ENCODE measurements at regions not wholly inside any gene's neighbourhood (a gene's known extent, or its start where the extent isn't known, plus 50 kb on each side); places are given as distances from the start of the nearest gene placed in this dataset.

DNA sequence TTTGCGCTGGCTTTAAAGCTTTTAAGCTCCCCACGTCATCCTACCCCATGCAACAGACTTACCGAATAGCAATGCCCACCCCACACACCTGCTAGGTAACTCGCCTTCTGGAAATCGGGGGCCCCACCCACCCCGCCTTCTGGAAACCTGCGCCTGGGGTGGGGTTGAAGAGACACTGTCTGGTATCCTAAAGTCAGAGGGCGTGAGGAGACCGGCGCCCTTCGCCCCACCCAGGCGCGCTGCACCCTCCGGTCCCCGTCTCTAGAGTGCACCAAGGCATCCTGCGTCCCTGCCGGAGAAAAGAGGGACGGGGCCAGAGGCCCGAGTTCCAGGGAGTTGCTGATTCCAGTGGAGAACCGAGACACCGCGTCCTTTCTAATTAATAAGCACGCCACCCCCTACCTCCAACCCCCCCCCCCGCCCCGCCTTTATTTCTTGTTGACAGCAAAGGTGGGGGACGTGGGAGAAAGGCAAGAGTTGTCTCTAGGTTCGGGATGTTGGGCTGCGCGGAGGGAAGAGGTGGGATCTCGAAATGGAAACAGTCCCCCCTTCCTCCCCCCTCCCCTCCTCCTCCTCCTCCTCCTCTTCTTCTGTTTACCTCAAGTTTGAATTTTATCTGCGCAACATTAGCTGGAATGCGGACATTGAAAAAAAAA, 220.9 kb upstream of the MKLN1 start:
- Histone ChIP-seq H3K36me3 (ENCODE audit: control insufficient read depth, insufficient read depth, low read length) (no peaks in the 10 kb centered on the region), H3K27me3 (ENCODE audit: control insufficient read depth, insufficient read depth, low read length) (peaks cover 62% of the 10 kb centered on the region), H3K27ac (ENCODE audit: low read length) (peak overlapping the region; percentile 20), H3K4me1 (ENCODE audit: control insufficient read depth, insufficient read depth, low read length) (peaks cover 37% of the 10 kb centered on the region), H3K9me3 (replicated peaks; ENCODE audit: control insufficient read depth, low read depth, low read length) (no peaks in the 10 kb centered on the region), H3K4me3 (ENCODE audit: low read length) (peak overlapping the region; percentile 74)
- DNase-seq: peak; percentile 16
- 0% methylated on average over 14 of the region's 32 CpGs for WGBS (ENCODE audit: insufficient coverage)

DNA sequence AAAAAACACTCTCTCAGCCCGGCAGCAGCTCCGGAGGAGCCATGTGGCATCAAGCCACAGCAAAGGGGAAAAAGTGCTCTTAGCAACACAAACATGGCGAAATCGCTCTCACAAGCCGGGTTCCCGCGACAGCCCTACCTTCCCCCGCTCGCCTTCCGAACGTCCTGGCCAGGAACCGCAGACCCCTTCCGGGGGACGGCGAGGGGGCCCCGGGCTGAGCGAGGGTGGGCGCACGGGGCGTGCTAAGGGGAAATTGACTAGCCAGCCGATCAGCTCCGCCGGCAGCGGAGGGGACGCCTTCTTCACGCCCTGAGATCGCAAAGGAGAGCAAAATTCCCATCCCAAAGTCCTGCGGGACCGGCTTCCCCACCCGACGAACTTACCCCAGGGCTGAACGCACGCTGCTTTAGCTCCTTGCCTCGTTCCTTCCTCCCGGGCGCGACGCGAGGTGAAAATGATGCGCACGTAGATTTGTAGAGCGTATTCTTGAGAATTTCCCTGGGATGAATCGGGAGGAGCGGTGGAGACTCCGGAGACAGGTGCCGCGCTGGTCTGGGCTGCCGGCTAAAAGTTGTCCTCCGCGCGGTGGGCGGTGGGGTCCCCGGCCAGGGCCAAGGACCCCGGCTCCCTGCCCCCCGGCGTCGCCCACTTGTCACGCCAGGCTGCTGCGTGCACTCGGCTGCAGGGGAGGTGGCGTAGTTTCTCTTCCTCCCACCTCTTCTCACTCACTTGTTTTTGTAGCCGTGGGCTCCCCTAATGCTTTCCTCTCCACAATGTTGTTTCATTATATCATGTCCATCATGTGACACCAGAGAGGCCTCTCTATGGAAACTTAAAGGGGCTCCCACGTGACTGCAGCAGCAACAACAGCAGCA, 220.1 kb upstream of the MKLN1 start:
- H3K27ac ChIP-seq (ENCODE audit: low read length): peak overlapping the region; percentile 47
- H3K36me3 ChIP-seq (ENCODE audit: control insufficient read depth, insufficient read depth, low read length): no peaks in the 10 kb centered on the region
- peaks cover 37% of the 10 kb centered on the region for H3K4me1 ChIP-seq (ENCODE audit: control insufficient read depth, insufficient read depth, low read length)
- H3K4me3 ChIP-seq (ENCODE audit: low read length): peak overlapping the region; percentile 74
- peaks cover 65% of the 10 kb centered on the region for H3K27me3 ChIP-seq (ENCODE audit: control insufficient read depth, insufficient read depth, low read length)
- DNase-seq: peak; percentile 84
- under 1% methylated on average over 57 of the region's 63 CpGs for WGBS (ENCODE audit: insufficient coverage)
- no peaks in the 10 kb centered on the region for H3K9me3 ChIP-seq (replicated peaks; ENCODE audit: control insufficient read depth, low read depth, low read length)

DNA sequence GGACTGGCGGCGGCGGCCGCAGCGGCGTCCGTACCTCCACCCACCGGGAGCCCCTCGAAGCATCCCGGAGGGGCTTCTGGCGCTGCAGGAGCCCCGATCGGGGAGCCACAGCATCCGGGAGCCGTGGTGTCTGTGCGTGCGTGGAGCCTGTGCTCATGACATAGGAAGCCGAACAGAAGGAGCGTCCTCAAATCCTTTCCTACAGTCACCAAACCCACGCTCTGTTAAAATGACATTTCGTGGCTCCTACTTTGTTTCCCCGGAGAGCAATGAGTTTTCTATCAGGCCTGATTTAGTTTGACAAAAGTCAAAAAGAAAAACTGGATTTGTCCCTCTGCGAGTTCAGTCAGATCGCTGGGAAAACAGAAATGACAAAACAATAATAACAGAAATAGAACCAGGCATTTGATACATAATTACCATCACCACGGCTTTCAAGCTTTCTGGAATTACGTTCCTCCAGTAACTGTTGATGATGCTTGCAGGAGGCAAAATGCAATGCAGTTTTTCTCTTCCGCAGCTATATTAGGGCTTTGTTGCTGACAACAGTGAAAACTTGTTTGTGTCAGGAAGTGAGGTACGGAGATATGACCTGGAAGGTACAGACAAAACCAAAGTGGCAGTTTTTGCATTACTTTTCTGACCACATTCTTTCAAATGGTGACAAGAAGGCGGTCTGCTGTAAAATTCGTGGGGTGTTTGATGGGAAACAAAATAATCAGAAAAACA, 219.3 kb upstream of the MKLN1 start:
- no peaks in the 10 kb centered on the region for H3K36me3 ChIP-seq (ENCODE audit: control insufficient read depth, insufficient read depth, low read length)
- DNase-seq: peak; percentile 24
- H3K4me3 ChIP-seq (ENCODE audit: low read length): peak overlapping the region; percentile 74
- H3K9me3 ChIP-seq (replicated peaks; ENCODE audit: control insufficient read depth, low read depth, low read length): no peaks in the 10 kb centered on the region
- peaks cover 63% of the 10 kb centered on the region for H3K27me3 ChIP-seq (ENCODE audit: control insufficient read depth, insufficient read depth, low read length)
- H3K4me1 ChIP-seq (ENCODE audit: control insufficient read depth, insufficient read depth, low read length): peaks cover 37% of the 10 kb centered on the region
- WGBS (ENCODE audit: insufficient coverage): 1% methylated on average over 17 of the region's 30 CpGs
- peak overlapping the region; percentile 38 for H3K27ac ChIP-seq (ENCODE audit: low read length)

DNA sequence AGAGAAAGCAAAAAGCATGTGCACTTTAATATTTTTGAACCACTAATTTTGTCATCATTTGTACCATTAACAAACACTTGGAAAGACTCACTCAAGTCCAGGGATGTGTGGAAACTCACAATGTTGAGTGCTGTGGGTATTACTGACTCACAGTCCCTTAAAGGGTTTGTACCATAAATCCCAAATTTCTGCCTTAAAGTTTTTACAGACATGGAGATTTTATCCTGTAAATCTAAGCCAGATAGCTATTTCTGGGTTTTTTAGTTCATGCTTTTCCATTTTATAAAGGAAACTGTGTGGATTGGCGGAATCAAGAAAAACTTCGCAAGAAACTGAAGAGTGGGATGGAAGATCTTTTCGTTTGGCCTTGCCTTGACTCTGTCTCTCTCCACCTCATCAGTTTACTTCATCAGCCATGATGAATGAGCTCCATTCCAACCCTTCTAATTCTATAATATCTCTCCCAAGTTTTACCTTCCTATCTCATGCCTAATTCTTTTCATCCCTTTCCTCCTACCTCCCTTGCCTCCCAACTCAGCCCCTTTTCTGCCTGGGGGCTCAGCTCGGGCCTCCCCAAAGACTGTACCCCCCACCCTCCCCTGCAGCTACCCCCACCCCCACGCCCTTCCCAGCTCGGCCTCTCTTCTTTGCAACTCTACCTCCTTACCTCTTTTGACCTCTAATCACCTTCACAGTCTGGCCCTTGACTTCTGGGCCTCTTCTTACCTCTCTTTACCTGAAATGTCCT, 218.5 kb upstream of the MKLN1 start:
- Histone ChIP-seq H3K4me1 (ENCODE audit: control insufficient read depth, insufficient read depth, low read length) (peaks cover 37% of the 10 kb centered on the region), H3K27ac (ENCODE audit: low read length) (no peak overlapping the region), H3K27me3 (ENCODE audit: control insufficient read depth, insufficient read depth, low read length) (peaks cover 65% of the 10 kb centered on the region), H3K4me3 (ENCODE audit: low read length) (peak overlapping the region; percentile 26), H3K36me3 (ENCODE audit: control insufficient read depth, insufficient read depth, low read length) (no peaks in the 10 kb centered on the region), H3K9me3 (replicated peaks; ENCODE audit: control insufficient read depth, low read depth, low read length) (no peaks in the 10 kb centered on the region)
- WGBS (ENCODE audit: insufficient coverage): 18% methylated on average over 4 of the region's 6 CpGs
- DNase-seq: no peak

DNA sequence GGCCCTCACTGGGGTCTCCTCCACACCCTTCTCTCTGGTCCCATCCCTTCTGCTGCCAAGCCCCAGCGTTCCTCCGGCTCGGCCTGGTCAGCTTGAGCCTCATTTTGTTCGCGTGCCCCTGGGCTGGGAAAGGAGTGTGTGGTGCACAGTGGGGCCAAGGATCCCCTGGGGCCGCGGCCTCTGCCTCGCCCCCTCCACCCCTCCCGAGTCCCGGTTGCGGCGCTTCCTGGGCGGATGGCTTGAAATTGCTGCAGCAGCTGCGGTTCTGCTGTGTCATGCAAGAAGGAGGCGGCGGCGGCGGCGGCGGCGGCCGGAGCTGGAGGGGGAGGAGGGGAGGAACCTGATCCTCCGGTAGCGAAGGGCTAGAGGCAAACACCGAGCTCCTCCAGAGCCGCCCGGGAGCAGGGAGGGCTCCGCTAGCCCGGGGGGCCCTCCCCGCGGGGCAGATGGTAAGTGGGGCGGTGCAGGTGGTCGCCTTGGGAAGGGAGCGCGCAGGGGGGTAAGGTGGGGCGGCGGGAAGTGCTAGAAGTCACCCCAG, 217.8 kb upstream of the MKLN1 start:
- Histone ChIP-seq H3K27ac (ENCODE audit: low read length) (no peak overlapping the region), H3K4me1 (ENCODE audit: control insufficient read depth, insufficient read depth, low read length) (peaks cover 37% of the 10 kb centered on the region), H3K27me3 (ENCODE audit: control insufficient read depth, insufficient read depth, low read length) (peaks cover 66% of the 10 kb centered on the region), H3K36me3 (ENCODE audit: control insufficient read depth, insufficient read depth, low read length) (no peaks in the 10 kb centered on the region), H3K9me3 (replicated peaks; ENCODE audit: control insufficient read depth, low read depth, low read length) (no peaks in the 10 kb centered on the region), H3K4me3 (ENCODE audit: low read length) (peak overlapping the region; percentile 26)
- DNase-seq: peak; percentile 77
- WGBS (ENCODE audit: insufficient coverage): 1% methylated on average over 23 of the region's 37 CpGs

DNA sequence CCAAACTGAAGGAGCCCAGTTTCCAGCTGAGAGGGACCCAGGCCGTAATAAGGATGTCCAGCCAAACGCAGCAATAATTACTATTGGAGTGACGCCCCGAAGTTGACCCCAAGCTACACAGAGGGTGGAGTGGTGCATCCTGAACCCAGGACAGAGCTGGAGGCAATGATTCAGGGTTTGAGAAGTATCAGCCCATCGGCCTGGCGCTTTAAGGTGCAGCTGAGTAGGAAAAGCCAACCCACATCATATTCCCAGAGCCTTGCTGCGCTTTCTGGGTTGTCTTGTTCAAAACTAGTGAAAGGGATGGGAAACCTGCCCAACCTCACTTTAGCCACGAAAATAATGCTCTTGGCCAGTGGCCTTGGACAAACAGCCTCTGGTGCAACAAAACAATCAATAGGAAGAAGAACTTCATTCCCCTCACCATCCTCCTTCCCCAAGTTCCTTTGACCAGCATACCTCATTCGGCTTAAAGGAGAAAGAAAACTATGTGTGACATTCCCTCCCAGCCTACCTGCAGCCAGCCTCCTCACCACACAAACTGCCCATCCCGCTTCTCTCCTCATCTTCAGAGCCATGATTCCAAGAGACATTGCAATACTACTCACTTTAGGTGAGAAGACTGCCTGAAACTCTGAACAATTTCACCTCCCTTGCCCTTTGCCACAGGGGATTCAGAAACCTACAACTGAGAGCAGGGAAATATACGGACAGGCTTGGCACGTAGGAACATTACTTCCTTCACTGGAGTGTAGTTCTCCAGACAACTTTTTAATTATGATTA, 217.2 kb upstream of the MKLN1 start:
- peak overlapping the region; percentile 26 for H3K4me3 ChIP-seq (ENCODE audit: low read length)
- DNase-seq: peak; percentile 21
- H3K4me1 ChIP-seq (ENCODE audit: control insufficient read depth, insufficient read depth, low read length): peaks cover 33% of the 10 kb centered on the region
- H3K36me3 ChIP-seq (ENCODE audit: control insufficient read depth, insufficient read depth, low read length): no peaks in the 10 kb centered on the region
- WGBS (ENCODE audit: insufficient coverage): 7% methylated on average over 7 of the region's 12 CpGs
- no peak overlapping the region for H3K27ac ChIP-seq (ENCODE audit: low read length)
- peaks cover 60% of the 10 kb centered on the region for H3K27me3 ChIP-seq (ENCODE audit: control insufficient read depth, insufficient read depth, low read length)
- H3K9me3 ChIP-seq (replicated peaks; ENCODE audit: control insufficient read depth, low read depth, low read length): no peaks in the 10 kb centered on the region

DNA sequence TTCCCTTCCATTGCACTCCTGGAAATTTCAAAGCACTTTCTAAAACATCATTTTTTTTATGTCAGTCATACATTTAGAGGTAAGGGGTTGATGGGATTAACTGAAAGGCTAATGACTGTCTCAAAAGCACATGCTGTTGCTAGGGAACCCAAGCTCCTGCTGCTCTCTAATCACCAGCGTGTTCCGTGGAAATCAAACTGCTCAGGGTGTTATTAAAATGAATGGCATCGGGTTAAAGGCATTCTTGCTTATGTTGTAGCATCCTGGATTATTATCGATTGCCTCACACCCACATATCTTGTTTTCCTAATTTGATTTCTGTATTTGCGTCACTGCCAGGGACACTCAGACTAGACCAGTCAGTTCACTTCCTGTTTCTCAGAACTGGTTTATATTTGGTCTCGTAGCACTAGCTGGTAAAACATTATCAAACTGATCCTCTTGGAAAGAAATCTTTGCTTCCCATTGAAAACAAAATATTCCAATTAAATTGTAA, 216.5 kb upstream of the MKLN1 start:
- peaks cover 59% of the 10 kb centered on the region for H3K27me3 ChIP-seq (ENCODE audit: control insufficient read depth, insufficient read depth, low read length)
- H3K27ac ChIP-seq (ENCODE audit: low read length): no peak overlapping the region
- H3K36me3 ChIP-seq (ENCODE audit: control insufficient read depth, insufficient read depth, low read length): no peaks in the 10 kb centered on the region
- H3K4me3 ChIP-seq (ENCODE audit: low read length): no peak overlapping the region
- H3K9me3 ChIP-seq (replicated peaks; ENCODE audit: control insufficient read depth, low read depth, low read length): no peaks in the 10 kb centered on the region
- H3K4me1 ChIP-seq (ENCODE audit: control insufficient read depth, insufficient read depth, low read length): peaks cover 33% of the 10 kb centered on the region
- DNase-seq: peak; percentile 43
- WGBS (ENCODE audit: insufficient coverage): no CpG with 5 or more reads among the region's 6 CpGs

DNA sequence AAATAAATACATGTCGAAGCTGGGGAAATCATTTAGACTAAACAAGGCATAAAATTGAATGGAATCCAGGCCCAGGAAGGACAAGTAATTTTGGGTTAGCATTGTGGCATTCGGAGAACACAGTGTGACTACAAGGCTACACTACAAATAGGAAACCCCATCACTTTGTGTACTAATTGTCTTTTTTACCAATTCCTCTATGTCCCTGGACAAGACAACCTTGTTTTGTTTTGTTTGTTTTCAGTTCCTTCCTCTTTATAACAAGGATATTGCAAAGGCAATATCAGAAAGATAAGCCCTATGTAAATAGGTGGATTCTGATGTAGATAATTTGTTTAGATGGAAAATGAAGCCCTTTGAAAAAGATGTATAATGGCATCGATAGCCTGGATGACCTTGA, 215.9 kb upstream of the MKLN1 start:
- H3K4me1 ChIP-seq (ENCODE audit: control insufficient read depth, insufficient read depth, low read length): peaks cover 26% of the 10 kb centered on the region
- no peak overlapping the region for H3K4me3 ChIP-seq (ENCODE audit: low read length)
- H3K27me3 ChIP-seq (ENCODE audit: control insufficient read depth, insufficient read depth, low read length): peaks cover 52% of the 10 kb centered on the region
- H3K9me3 ChIP-seq (replicated peaks; ENCODE audit: control insufficient read depth, low read depth, low read length): no peaks in the 10 kb centered on the region
- no peak overlapping the region for H3K27ac ChIP-seq (ENCODE audit: low read length)
- 100% methylated on average over 1 of the region's 3 CpGs for WGBS (ENCODE audit: insufficient coverage)
- no peaks in the 10 kb centered on the region for H3K36me3 ChIP-seq (ENCODE audit: control insufficient read depth, insufficient read depth, low read length)
- no peak for DNase-seq

DNA sequence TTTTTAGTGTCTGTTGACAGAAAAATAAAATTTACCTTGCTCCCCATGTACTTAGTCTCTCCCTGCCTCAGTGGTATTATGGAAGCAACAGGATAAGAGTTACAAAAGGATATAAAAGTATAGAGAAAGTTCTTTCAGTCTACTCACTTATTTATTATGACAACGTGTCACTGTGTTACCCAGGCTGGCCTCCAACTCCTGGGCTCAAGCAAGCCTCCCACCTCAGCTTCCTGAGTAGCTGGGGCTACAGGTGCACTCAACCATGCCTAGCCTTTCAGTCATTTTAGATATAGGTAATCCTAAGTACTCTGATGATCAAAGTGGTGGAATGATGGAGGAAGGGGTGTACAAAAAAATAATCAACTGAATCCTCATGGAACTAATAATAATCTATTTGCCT, 215.2 kb upstream of the MKLN1 start:
- DNase-seq: no peak
- Histone ChIP-seq H3K4me3 (ENCODE audit: low read length) (no peak overlapping the region), H3K9me3 (replicated peaks; ENCODE audit: control insufficient read depth, low read depth, low read length) (no peaks in the 10 kb centered on the region), H3K36me3 (ENCODE audit: control insufficient read depth, insufficient read depth, low read length) (no peaks in the 10 kb centered on the region), H3K27me3 (ENCODE audit: control insufficient read depth, insufficient read depth, low read length) (peaks cover 48% of the 10 kb centered on the region), H3K27ac (ENCODE audit: low read length) (no peak overlapping the region), H3K4me1 (ENCODE audit: control insufficient read depth, insufficient read depth, low read length) (peaks cover 22% of the 10 kb centered on the region)
- WGBS (ENCODE audit: insufficient coverage): no CpG with 5 or more reads among the region's 1 CpG
